Kidney epithelial cell (primary cell): ENCODE measurements at regions not wholly inside any gene's neighbourhood (a gene's known extent, or its start where the extent isn't known, plus 50 kb on each side); places are given as distances from the start of the nearest gene placed in this dataset.
"Not testable (repeated sequence)": the region's sequence is repeated elsewhere in the genome, so short reads cannot be mapped to it uniquely, and the experiment has no call there.

Source experiments
- DNase-seq: peaks from one replicate; pipeline ENCODE4 v3.0.0-alpha.2; 2010; ENCODE audit warnings: low read depth
- H3K27me3 ChIP-seq: 2 replicates; pipeline ENCODE4 v1.6.0; 2011; ENCODE audit warnings: low read length; ENCODE audit not compliant: control insufficient read depth, insufficient read depth
- H3K36me3 ChIP-seq: 2 replicates; pipeline ENCODE4 v1.5.1; 2011; ENCODE audit warnings: low read length; ENCODE audit not compliant: control insufficient read depth, insufficient read depth
- H3K4me3 ChIP-seq: 2 replicates; pipeline ENCODE4 v1.5.1; 2011; ENCODE audit warnings: low read depth, mild to moderate bottlenecking, control low read depth, low read length
- CTCF ChIP-seq: IDR thresholded peaks from 2 replicates; pipeline ENCODE4 v1.5.1; 2011; ENCODE audit warnings: mild to moderate bottlenecking, moderate library complexity, low read length, control low read depth, inconsistent platforms; ENCODE audit not compliant: insufficient read depth, poor library complexity, severe bottlenecking

DNA sequence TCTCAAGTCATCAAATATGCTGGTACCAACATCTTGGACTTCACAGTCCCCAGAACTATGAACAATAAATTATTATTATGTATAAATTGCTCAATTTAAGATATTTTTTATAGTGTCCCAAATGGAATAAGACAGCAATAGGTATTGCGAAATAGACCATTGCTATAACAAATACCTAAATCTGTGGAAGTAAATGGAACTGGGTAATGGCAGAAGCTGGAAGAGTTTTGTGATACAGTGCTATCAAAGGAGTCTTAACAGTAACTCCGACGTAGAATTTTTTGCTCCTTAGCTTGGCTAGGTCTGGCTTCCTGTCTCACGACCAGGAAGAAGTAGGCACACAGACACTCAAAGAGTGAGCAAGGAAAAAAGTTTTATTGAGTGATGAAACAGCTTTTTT, 1791.5 kb downstream of the PLA2G4A start:
- DNase-seq, result no peak
- TF ChIP-seq CTCF, result no peak
- Histone ChIP-seq H3K4me3 (no peak overlapping the region), H3K36me3 (no peaks in the 10 kb centered on the region), H3K27me3 (no peaks in the 10 kb centered on the region)

GRCh38 chr1:188641566-188642211, 1812.9 kb downstream of the PLA2G4A start:
- TF ChIP-seq CTCF, result no peak
- no peak for DNase-seq
- no peaks in the 10 kb centered on the region for H3K27me3 ChIP-seq
- H3K4me3 ChIP-seq, result no peak overlapping the region
- H3K36me3 ChIP-seq, result no peaks in the 10 kb centered on the region

DNA sequence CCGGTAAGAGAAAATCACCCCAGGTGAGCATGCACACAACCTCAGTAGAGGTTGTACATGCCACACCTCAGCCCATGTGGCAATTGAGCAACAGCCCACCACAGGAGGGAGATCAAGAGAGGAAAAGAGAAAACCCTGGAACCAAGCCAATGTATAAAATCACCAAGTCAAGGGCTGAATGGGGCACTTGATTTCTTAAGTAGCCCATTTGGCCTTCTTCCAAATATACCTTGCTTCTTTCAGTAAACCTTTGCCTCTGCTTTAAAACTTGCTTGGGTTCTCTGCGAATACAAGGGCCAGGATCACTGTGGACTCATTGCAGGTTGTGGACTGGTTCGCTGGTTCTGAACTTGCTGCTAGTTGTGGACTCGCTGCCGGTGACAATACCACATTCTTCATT, 1814.0 kb downstream of the PLA2G4A start:
- H3K36me3 ChIP-seq, result no peaks in the 10 kb centered on the region
- TF ChIP-seq CTCF, result no peak
- no peak for DNase-seq
- H3K27me3 ChIP-seq, result no peaks in the 10 kb centered on the region
- no peak overlapping the region for H3K4me3 ChIP-seq

DNA sequence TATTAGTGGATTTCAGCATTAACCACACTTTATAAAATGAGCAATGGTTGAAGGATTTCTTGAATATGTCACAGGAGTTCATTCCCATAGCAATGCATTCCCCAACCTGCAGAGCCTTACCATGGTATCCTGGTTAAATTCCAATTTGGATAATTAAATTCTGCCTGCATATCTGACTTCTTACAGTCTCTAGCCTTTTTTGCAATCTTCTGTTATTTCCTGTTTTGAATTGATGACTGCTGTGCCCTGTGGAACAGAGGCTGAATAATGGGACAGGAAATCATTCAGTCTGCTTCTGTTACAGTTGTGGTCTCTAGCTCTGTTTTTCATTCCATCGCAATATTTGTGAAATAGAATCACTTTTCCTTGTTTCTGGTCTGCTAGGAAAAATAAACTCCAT, 1823.9 kb downstream of the PLA2G4A start:
- no peaks in the 10 kb centered on the region for H3K27me3 ChIP-seq
- TF ChIP-seq CTCF, result no peak
- no peaks in the 10 kb centered on the region for H3K36me3 ChIP-seq
- peak; percentile 19 for DNase-seq
- no peak overlapping the region for H3K4me3 ChIP-seq

DNA sequence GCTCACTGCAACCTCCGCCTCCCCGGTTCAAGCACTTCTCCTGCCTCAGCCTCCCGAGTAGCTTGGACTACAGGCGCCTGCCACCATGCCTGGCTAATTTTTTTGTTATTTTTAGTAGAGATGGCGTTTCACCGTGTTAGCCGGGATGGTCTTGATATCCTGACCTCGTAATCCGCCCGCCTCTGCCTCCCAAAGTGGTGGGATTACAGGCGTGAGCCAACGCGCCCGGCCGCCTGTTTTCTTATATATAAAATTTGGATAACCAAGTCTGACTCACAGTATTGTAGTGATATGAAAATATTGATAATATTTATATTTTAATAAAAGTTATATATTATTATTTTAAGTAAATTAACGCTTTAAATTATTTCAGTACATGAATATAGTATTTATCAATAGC, 1821.7 kb downstream of the BRINP3 start:
- H3K36me3 ChIP-seq, DNase-seq, H3K27me3 ChIP-seq, H3K4me3 ChIP-seq: not testable (repeated sequence)

DNA sequence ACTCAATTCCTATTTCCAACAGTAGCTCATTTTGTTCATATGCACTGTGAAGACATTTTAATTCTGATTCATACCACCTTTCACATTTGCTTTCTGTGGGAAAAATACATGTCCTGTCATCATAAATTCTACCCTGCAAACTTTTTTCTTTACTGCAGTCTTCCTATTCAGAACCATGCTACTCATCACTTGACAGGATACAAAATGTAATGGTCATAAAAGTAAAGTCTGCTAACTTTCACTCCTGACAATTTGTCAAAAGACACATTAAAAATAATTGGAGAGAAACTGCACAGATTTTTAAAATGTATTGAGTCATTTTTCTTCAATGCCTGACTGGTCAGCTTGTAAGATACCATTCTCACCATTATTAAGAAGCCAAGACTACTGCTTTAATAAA, 1817.1 kb downstream of the BRINP3 start:
- no peak for DNase-seq
- TF ChIP-seq CTCF, result no peak
- Histone ChIP-seq H3K4me3 (no peak overlapping the region), H3K36me3 (no peaks in the 10 kb centered on the region), H3K27me3 (no peaks in the 10 kb centered on the region)

DNA sequence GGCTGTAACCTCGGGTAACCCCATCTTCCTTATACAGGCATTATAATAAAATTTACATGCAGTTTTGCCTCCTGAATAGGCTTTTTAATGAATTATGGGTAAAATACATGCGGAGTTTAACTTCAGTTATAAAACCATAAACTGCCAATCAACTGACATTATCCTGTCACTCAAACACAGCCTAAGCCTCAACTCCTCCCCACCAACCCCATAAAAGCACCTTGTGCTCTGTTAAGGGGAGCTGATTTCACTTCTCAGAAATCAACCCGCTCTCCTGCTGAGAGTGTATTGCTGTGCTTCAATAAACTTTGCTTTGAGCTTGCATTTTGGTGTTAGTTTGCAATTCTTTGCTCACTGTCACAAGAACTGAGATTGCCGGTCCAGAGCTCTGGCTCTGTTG, 1812.2 kb downstream of the BRINP3 start:
- DNase-seq, result no peak
- no peaks in the 10 kb centered on the region for H3K27me3 ChIP-seq
- TF ChIP-seq CTCF, result no peak
- H3K4me3 ChIP-seq, result no peak overlapping the region
- no peaks in the 10 kb centered on the region for H3K36me3 ChIP-seq
